ENCODE measurements at regions not wholly inside any gene's neighbourhood (a gene's known extent, or its start where the extent isn't known, plus 50 kb on each side); places are given as distances from the start of the nearest gene placed in this dataset.

DNA sequence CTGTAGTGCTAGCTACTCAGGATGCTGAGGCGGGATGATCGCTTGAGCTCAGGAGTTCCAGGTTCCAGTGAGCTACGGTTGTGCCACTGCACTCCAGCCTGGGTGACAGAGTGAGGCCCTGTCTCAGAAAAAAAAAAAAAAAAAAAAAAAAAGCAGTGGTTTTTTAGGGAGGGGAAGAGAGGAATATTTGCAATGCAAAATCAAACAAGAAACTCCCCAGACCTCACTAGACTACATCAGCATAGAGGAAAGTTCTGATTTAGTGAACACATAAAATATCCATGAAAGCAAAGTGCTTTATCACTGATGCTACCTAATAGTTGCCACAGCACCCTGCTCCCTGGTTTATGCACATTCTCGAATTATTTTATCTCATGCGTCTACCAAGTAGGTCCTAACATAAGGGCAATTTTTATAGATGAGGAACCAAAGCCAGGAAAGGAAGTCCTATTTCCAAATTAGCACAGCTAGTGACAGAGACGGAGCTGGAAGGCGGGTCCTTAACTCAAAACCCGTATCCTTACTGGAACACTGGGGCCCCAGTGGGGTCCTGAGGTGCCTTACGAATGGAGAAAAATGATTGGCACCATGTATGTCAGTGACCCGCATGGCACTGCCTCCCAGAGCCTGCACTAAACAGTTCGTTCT, 50.7 kb upstream of the GPR157 start:
- H3K27me3 Mint-ChIP-seq (ENCODE audit: low read depth) = peaks cover 28% of the 10 kb centered on the region
- no peaks in the 10 kb centered on the region for H3K9me3 Mint-ChIP-seq
- H3K4me3 Mint-ChIP-seq = no peak overlapping the region
- peaks cover 6% of the 10 kb centered on the region for H3K4me1 Mint-ChIP-seq (ENCODE audit: low read depth)
- peaks cover 8% of the 10 kb centered on the region for H3K36me3 Mint-ChIP-seq (ENCODE audit: low read depth)
- CTCF ChIA-PET = interaction anchor here (0.6 to 1.8 kb wide), 7 partner anchors 8 to 457 kb away, joined by 3 to 7 read pairs (median 4); no protein-coding TSS in a partner anchor
- intact Hi-C loops (cut with micrococcal nuclease) = loop anchor here (5.0 kb wide), 2 partner anchors 52 to 53 kb away; partner anchors contain the start of genes GPR157 and H6PD
- H3K27ac Mint-ChIP-seq = no peak overlapping the region
- no peak for DNase-seq

DNA sequence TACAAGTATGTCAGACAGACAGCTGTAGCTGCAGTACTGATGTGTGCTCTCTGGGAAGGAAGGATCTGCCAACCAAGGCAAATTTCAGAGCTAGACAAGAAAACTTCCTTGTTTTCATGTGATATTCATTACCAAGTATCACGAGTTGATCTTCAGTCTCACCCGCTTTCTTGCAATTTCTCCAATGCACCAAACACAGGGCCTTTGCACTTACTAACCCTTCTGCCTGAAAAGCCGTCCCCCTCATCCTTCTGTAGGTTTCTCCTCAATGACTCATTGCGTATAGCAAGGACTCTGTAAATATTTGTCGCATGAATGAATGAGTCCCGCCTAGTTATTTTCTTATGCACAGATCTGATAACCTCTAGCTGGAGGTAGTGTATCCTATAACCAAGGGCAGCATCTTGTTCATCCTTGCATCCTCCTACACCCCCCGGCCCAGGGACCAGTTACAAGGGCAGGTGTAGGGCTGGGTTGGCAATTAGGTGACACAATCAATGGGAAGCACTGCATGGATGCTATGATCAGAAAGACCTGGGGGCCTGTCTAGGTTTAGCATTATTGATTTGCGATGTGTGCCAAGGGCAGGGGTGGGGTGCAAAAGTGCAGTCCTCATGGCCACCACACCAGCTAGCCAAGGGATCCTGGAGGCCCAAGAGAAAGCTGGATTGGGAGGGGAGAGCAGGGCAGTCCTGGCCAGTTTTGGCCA, 51.4 kb upstream of the GPR157 start:
- CTCF ChIA-PET = interaction anchor here (0.6 to 1.8 kb wide), 8 partner anchors 9 to 456 kb away, joined by 3 to 7 read pairs (median 4); no protein-coding TSS in a partner anchor
- Mint-ChIP-seq H3K4me1 (ENCODE audit: low read depth) (peaks cover 6% of the 10 kb centered on the region), H3K27ac (peak overlapping the region; percentile 30), H3K4me3 (peak overlapping the region; percentile 28), H3K9me3 (no peaks in the 10 kb centered on the region), H3K27me3 (ENCODE audit: low read depth) (peaks cover 28% of the 10 kb centered on the region), H3K36me3 (ENCODE audit: low read depth) (peaks cover 8% of the 10 kb centered on the region)
- no peak for DNase-seq
- intact Hi-C loops (cut with micrococcal nuclease) = loop anchor here (5.0 kb wide), 2 partner anchors 52 to 53 kb away; partner anchors contain the start of genes GPR157 and H6PD

DNA sequence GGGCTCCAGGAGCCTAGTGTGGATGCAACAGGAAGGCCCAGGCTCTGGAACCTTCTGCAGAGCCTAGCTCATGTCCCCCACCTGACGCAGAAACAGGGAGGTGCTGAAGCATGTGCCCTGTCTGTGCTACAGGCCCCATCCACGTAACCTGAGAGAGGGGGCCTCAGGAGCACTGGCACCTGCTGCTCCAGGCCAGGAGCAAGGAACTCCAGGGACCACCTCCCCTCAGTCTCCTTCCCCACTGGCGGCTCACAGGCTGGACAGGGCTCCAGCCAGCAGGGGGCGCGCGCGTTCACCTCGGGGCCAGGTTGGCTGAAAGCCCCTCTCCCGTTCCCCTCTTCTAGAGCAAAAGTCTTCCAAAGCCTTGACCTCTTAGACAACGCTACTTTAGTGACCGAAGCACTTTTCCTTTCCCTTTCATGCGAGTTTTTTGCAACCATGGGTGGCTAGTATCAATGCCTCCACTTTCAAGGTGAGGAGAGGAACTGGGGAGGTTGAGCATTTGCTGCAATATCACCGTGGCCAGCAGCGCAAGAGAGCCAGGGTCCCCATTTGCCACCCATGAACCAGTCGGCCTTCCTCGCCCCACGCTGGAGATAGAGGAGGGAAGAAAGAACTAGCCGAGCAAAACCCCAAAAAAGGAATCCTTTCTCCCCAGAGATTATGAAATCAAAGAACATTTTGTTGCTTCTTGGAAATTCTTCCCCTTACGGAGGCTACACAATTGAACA, 52.4 kb upstream of the GPR157 start:
- Mint-ChIP-seq H3K27ac (peak overlapping the region; percentile 64), H3K9me3 (no peaks in the 10 kb centered on the region), H3K4me1 (ENCODE audit: low read depth) (peaks cover 6% of the 10 kb centered on the region), H3K4me3 (peak overlapping the region; percentile 80), H3K27me3 (ENCODE audit: low read depth) (peaks cover 25% of the 10 kb centered on the region), H3K36me3 (ENCODE audit: low read depth) (peaks cover 8% of the 10 kb centered on the region)
- peak; percentile 81 for DNase-seq
- intact Hi-C loops (cut with micrococcal nuclease) = loop anchor here (1.0 to 5.0 kb wide), 3 partner anchors 15 to 54 kb away; partner anchors contain the start of genes GPR157 and H6PD
- CTCF ChIA-PET = interaction anchor here (0.7 to 1.8 kb wide), 6 partner anchors 10 to 68 kb away, joined by 3 to 7 read pairs (median 5); no protein-coding TSS in a partner anchor

DNA sequence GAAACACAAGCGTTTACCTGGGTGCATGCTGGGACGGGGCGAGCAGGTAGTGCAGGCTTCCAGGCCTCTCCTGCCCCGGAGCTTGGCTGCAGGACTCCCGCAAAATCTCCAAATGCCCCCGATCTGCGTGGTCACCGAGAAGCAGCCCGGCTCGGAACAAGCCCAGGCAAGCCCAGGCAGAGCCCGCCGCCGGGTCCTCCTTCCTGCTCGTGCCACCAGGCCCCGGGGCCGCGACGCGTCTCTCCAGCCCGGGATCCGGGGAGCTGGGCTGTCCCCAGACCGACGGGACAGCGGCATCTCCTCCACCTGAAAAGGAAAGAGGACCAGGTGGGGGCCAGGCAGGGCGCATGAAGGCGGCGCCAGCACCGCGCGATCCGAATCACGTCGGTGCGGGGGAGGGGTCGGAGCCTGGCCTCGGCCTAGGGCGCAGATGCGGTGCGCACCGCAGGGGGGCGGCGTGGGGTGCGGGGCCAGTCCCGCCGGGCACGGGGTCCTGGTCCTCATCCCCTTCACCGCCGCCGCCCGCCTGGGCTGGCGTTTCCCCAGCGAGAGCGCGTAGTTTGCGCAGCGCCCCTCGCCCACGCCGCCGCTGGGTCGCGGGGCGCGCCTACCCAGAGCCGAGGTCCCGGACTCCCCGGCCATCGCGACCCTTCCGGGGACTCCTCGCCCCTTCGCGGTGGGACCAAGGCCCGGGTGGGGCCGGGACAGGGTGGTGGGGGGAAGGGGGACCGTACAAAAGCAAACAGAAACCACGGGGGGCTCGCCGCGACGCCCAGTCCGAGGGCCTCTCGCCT, 52.4 kb upstream of the H6PD start:
- no peaks in the 10 kb centered on the region for H3K9me3 Mint-ChIP-seq
- CTCF ChIA-PET = interaction anchor here (1.1 kb wide), 1 partner anchor 19 kb away, joined by 4 read pairs; no protein-coding TSS in a partner anchor
- intact Hi-C loops (cut with micrococcal nuclease) = loop anchor here (1.0 to 5.0 kb wide), 3 partner anchors 14 to 55 kb away; partner anchors contain the start of genes GPR157 and H6PD

DNA sequence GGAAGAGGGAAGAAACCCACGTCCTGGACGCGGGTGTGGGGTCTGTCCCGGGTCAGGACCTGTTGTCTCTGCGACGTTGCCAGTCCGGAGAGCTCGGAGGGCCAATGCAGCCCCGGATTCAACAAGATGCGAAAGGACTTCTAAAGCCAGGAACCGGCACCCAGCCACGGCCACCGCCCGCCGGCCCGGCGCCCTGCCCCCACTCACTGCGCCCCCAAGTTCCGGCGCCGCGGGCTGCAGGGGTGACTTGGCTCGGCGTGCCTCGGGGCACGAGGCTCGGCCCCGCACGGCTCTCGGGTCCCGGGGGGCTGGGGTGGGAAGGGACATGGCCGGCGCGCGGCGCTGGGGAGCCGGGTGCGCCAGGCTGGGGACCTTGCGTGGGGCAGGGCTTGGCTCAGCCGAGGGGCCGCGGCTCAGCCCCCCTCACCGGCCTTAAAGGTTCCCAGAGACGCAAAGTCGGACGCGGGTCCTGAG, 51.8 kb upstream of the H6PD start:
- H3K36me3 Mint-ChIP-seq (ENCODE audit: low read depth) = peaks cover 8% of the 10 kb centered on the region
- peaks cover 25% of the 10 kb centered on the region for H3K27me3 Mint-ChIP-seq (ENCODE audit: low read depth)
- peak; percentile 12 for DNase-seq
- no peak overlapping the region for H3K27ac Mint-ChIP-seq
- H3K4me1 Mint-ChIP-seq (ENCODE audit: low read depth) = peaks cover 6% of the 10 kb centered on the region
- H3K4me3 Mint-ChIP-seq = peak overlapping the region; percentile 80
- CTCF ChIA-PET = interaction anchor here (1.1 kb wide), 1 partner anchor 18 kb away, joined by 4 read pairs; no protein-coding TSS in a partner anchor
- intact Hi-C loops (cut with micrococcal nuclease) = loop anchor here (5.0 kb wide), 2 partner anchors 49 to 56 kb away; partner anchors contain the start of genes GPR157 and H6PD
- no peaks in the 10 kb centered on the region for H3K9me3 Mint-ChIP-seq

More for the DNA sequence above, 52.4 kb upstream of the H6PD start:
- Mint-ChIP-seq H3K36me3 (ENCODE audit: low read depth) (peaks cover 8% of the 10 kb centered on the region), H3K4me1 (ENCODE audit: low read depth) (peaks cover 6% of the 10 kb centered on the region), H3K27ac (peak overlapping the region; percentile 64), H3K4me3 (peak overlapping the region; percentile 80), H3K27me3 (ENCODE audit: low read depth) (peaks cover 25% of the 10 kb centered on the region)
- DNase-seq = peak; percentile 67

DNA sequence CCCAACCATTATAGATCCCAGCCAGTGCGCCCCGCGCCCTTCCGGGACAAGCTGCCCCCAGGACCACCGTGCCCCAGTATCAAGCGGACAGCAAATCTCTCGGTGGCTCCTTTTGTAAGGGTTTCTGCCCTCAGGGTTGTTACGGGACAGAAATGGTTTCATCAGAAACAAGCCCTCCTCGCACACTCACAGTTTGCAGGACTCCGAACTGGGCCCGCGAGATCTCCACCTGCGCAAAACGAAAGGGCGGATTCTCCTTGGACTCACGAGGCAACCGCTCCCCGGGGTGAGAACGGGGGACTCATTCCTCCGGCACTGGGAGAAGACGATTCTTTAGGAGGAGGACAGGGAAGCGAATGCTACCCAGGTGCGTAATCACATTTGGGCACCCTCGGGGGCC, 51.1 kb upstream of the H6PD start:
- intact Hi-C loops (cut with micrococcal nuclease) = loop anchor here (5.0 kb wide), 2 partner anchors 49 to 56 kb away; partner anchors contain the start of genes GPR157 and H6PD
- Mint-ChIP-seq H3K4me3 (peak overlapping the region; percentile 50), H3K27me3 (ENCODE audit: low read depth) (peaks cover 24% of the 10 kb centered on the region), H3K27ac (no peak overlapping the region), H3K9me3 (no peaks in the 10 kb centered on the region), H3K36me3 (ENCODE audit: low read depth) (peaks cover 8% of the 10 kb centered on the region), H3K4me1 (ENCODE audit: low read depth) (peaks cover 6% of the 10 kb centered on the region)
- DNase-seq = no peak
- CTCF ChIA-PET = no interaction called here

DNA sequence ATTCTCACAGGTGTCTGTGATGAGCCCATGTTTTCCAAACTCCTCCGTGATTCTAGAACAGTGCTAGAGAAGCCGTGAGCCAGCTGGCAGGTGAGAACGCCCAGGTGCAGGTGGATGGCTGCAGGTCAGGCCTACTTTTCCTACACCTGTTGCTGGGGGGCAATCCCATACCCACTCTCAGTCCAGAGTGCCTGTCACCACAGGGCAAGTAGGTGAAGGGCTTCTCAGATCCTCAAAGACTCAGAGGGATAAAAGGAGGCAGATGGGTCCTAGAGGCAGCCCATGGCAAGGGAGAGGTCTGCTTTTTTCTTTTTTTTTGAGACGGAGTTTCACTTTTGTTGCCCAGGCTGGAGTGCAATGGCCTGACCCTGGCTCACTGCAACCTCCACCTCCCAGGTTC, 50.7 kb upstream of the H6PD start:
- peaks cover 6% of the 10 kb centered on the region for H3K4me1 Mint-ChIP-seq (ENCODE audit: low read depth)
- peaks cover 20% of the 10 kb centered on the region for H3K27me3 Mint-ChIP-seq (ENCODE audit: low read depth)
- DNase-seq = no peak
- no peak overlapping the region for H3K27ac Mint-ChIP-seq
- no peaks in the 10 kb centered on the region for H3K9me3 Mint-ChIP-seq
- H3K4me3 Mint-ChIP-seq = peak overlapping the region; percentile 50
- intact Hi-C loops (cut with micrococcal nuclease) = loop anchor here (5.0 kb wide), 2 partner anchors 48 to 57 kb away; partner anchors contain the start of genes GPR157 and H6PD
- peaks cover 5% of the 10 kb centered on the region for H3K36me3 Mint-ChIP-seq (ENCODE audit: low read depth)
- CTCF ChIA-PET = no interaction called here

DNA sequence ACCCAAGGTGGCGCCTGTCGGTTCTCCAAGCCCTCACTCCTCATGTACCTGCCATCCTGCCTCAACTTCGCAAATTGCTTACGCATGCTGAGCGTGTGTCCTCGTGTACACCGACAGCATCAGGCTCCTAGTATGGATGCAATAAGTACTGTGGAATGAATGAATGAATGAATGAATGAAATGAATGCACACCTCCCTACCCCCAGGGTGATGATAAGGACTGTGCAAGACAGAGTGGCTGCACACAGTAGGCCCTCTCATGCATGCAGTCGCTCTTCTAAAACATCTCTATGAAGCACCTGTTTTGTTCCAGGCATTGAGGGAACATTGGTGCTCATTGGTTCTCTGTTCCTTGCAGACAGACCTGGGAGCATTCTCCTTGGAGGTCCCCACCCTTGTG, 49.8 kb upstream of the H6PD start:
- Mint-ChIP-seq H3K36me3 (ENCODE audit: low read depth) (peaks cover 5% of the 10 kb centered on the region), H3K4me3 (no peak overlapping the region)
- intact Hi-C loops (cut with micrococcal nuclease) = loop anchor here (5.0 kb wide), 2 partner anchors 48 to 57 kb away; partner anchors contain the start of genes GPR157 and H6PD

More for the DNA sequence above, 49.8 kb upstream of the H6PD start:
- no peaks in the 10 kb centered on the region for H3K9me3 Mint-ChIP-seq
- no peak for DNase-seq
- CTCF ChIA-PET = no interaction called here
- peaks cover 19% of the 10 kb centered on the region for H3K27me3 Mint-ChIP-seq (ENCODE audit: low read depth)
- no peak overlapping the region for H3K27ac Mint-ChIP-seq
- peaks cover 6% of the 10 kb centered on the region for H3K4me1 Mint-ChIP-seq (ENCODE audit: low read depth)

All from activated naive CD4-positive, alpha-beta T cell treated with anti-CD3 and anti-CD28 coated beads for 36 hours (primary cell).